22Rv1 (cell line): ENCODE measurements at regions not wholly inside any gene's neighbourhood (a gene's known extent, or its start where the extent isn't known, plus 50 kb on each side); places are given as distances from the start of the nearest gene placed in this dataset.

Experiments used
- CTCF ChIP-seq: fragments of 450-650 bp; IDR thresholded peaks from 2 replicates; pipeline ENCODE4 v1.5.1; 2017; ENCODE audit warnings: mild to moderate bottlenecking
- ZFX ChIP-seq: fragments of 450-650 bp; IDR thresholded peaks from 2 replicates; pipeline ENCODE4 v1.6.1; 2017; ENCODE audit warnings: antibody characterized with exemption, borderline replicate concordance

- no peak for TF ChIP-seq CTCF
- no peak for TF ChIP-seq ZFX
These were observed 573.3 kb upstream of the RORB start for GRCh38 chr9:73923796-73924195.
